WTC11 (cell line): ENCODE measurements at regions not wholly inside any gene's neighbourhood (a gene's known extent, or its start where the extent isn't known, plus 50 kb on each side); places are given as distances from the start of the nearest gene placed in this dataset.

Source experiments
- ATAC-seq: fragments of 200-7000 bp; cut with Tn5 transposase; 2 replicates; pipeline ENCODE4 v1.10.0; 2021; ENCODE audit warnings: mild to moderate bottlenecking, moderate library complexity
- CTCF ChIA-PET: fragments of 300-600 bp; sonication (Branson Sonifier 250); formaldehyde crosslinking; loops from one replicate; lab custom pipeline; 2021; ENCODE audit warnings: antibody characterized with exemption; lab: Charles Lee
- POLR2A ChIA-PET: fragments of 350-600 bp; sonication (Branson Sonifier 250); formaldehyde crosslinking; loops from one replicate; lab custom pipeline; 2021; ENCODE audit warnings: antibody characterized with exemption; lab: Charles Lee
- DNase-seq: peaks from one replicate; pipeline ENCODE4 v3.0.0; 2021; ENCODE audit warnings: low spot score
- H3K27ac Mint-ChIP-seq: 2 replicates; pipeline ENCODE4 v1.8.0; 2021; ENCODE audit warnings: mixed read lengths
- H3K27me3 Mint-ChIP-seq: 2 replicates; pipeline ENCODE4 v1.8.0; 2021; ENCODE audit warnings: low read depth, mild to moderate bottlenecking, moderate library complexity, mixed read lengths
- H3K36me3 Mint-ChIP-seq: 2 replicates; pipeline ENCODE4 v1.8.0; 2021; ENCODE audit warnings: mixed read lengths
- H3K4me1 Mint-ChIP-seq: 2 replicates; pipeline ENCODE4 v1.8.0; 2022; ENCODE audit warnings: mixed read lengths
- H3K4me3 Mint-ChIP-seq: 2 replicates; pipeline ENCODE4 v1.8.0; 2021; ENCODE audit warnings: mild to moderate bottlenecking, moderate library complexity, mixed read lengths
- H3K9me3 Mint-ChIP-seq: 2 replicates; pipeline ENCODE4 v1.8.0; 2021; ENCODE audit warnings: mixed read lengths
- ATF1 ChIP-seq: sonication (generic); formaldehyde crosslinking; IDR thresholded peaks from 2 replicates; pipeline ENCODE4 v1.8.1; 2023; ENCODE audit warnings: mild to moderate bottlenecking, moderate library complexity, missing genetic modification reagents
- CBFB ChIP-seq: sonication (generic); formaldehyde crosslinking; IDR thresholded peaks from 2 replicates; pipeline ENCODE4 v1.8.1; 2022; ENCODE audit warnings: mild to moderate bottlenecking, low read depth, missing genetic modification reagents
- CREM ChIP-seq: sonication (generic); formaldehyde crosslinking; IDR thresholded peaks from 2 replicates; pipeline ENCODE4 v1.8.1; 2022; ENCODE audit warnings: mild to moderate bottlenecking, missing genetic modification reagents, moderate library complexity
- EMX1 ChIP-seq: fragments of 250-450 bp; sonication (Bioruptor Pico); IDR thresholded peaks from 2 replicates; pipeline ENCODE4 v1.8.0; 2021; ENCODE audit warnings: mild to moderate bottlenecking
- FOXJ3 ChIP-seq: sonication (generic); formaldehyde crosslinking; IDR thresholded peaks from 2 replicates; pipeline ENCODE4 v1.9.0; 2021; ENCODE audit warnings: missing genetic modification reagents, mild to moderate bottlenecking, borderline replicate concordance
- GTF2I ChIP-seq: fragments of 250-450 bp; sonication (Bioruptor Pico); conservative IDR thresholded peaks from 2 replicates; pipeline ENCODE4 v1.4.0; 2021; ENCODE audit warnings: mild to moderate bottlenecking
- HMGA2 ChIP-seq: fragments of 250-450 bp; sonication (Bioruptor Pico); IDR thresholded peaks from 2 replicates; pipeline ENCODE4 v1.4.0; 2021; ENCODE audit warnings: mild to moderate bottlenecking, moderate library complexity
- IRF2 ChIP-seq: sonication (generic); formaldehyde crosslinking; IDR thresholded peaks from 2 replicates; pipeline ENCODE4 v1.8.0; 2022; ENCODE audit warnings: low read depth, missing genetic modification reagents, borderline replicate concordance
- JAZF1 ChIP-seq: fragments of 250-450 bp; sonication (Bioruptor Pico); IDR thresholded peaks from 2 replicates; pipeline ENCODE4 v1.9.0; 2021; ENCODE audit warnings: moderate library complexity, mild to moderate bottlenecking, inconsistent platforms
- NFYB ChIP-seq: sonication (generic); formaldehyde crosslinking; conservative IDR thresholded peaks from 2 replicates; pipeline ENCODE4 v1.8.0; 2022; ENCODE audit warnings: low read depth, missing genetic modification reagents
- OVOL2 ChIP-seq: fragments of 250-450 bp; sonication (Bioruptor Pico); IDR thresholded peaks from 2 replicates; pipeline ENCODE4 v1.9.0; 2021; ENCODE audit warnings: mild to moderate bottlenecking, borderline replicate concordance
- SMAD3 ChIP-seq: sonication (generic); formaldehyde crosslinking; IDR thresholded peaks from 2 replicates; pipeline ENCODE4 v1.8.0; 2022; ENCODE audit warnings: missing genetic modification reagents, mild to moderate bottlenecking, borderline replicate concordance
- TEAD4 ChIP-seq: sonication (generic); formaldehyde crosslinking; IDR thresholded peaks from 2 replicates; pipeline ENCODE4 v1.8.0; 2022; ENCODE audit warnings: mild to moderate bottlenecking, missing genetic modification reagents
- ZNF263 ChIP-seq: sonication (generic); formaldehyde crosslinking; IDR thresholded peaks from 2 replicates; pipeline ENCODE4 v1.8.1; 2022; ENCODE audit warnings: low read depth, mild to moderate bottlenecking, moderate library complexity, missing genetic modification reagents
- ZNF416 ChIP-seq: fragments of 250-450 bp; sonication (Bioruptor Pico); IDR thresholded peaks from 2 replicates; pipeline ENCODE4 v1.9.0; 2021; ENCODE audit warnings: mild to moderate bottlenecking, inconsistent platforms
- TF ChIP-seq, protein P1 (sequence below): sonication (generic); formaldehyde crosslinking; IDR thresholded peaks from 2 replicates; pipeline ENCODE4 v1.8.0; 2022; ENCODE audit warnings: mild to moderate bottlenecking, missing genetic modification reagents
- TF ChIP-seq, protein P2 (sequence below): sonication (generic); formaldehyde crosslinking; IDR thresholded peaks from 2 replicates; pipeline ENCODE4 v1.8.1; 2023; ENCODE audit warnings: mild to moderate bottlenecking, missing genetic modification reagents, moderate library complexity
- TF ChIP-seq, protein P3 (sequence below): sonication (generic); formaldehyde crosslinking; IDR thresholded peaks from 2 replicates; pipeline ENCODE4 v1.8.1; 2023; ENCODE audit warnings: mild to moderate bottlenecking, missing genetic modification reagents
- TF ChIP-seq, protein P4 (sequence below): sonication (generic); formaldehyde crosslinking; IDR thresholded peaks from 2 replicates; pipeline ENCODE4 v1.8.1; 2023; ENCODE audit warnings: mild to moderate bottlenecking, missing genetic modification reagents, moderate library complexity
- TF ChIP-seq, protein P5 (sequence below): sonication (generic); formaldehyde crosslinking; IDR thresholded peaks from 2 replicates; pipeline ENCODE4 v1.8.0; 2023; ENCODE audit warnings: missing genetic modification reagents
- TF ChIP-seq, protein P6 (sequence below): fragments of 250-450 bp; sonication (Bioruptor Pico); IDR thresholded peaks from 2 replicates; pipeline ENCODE4 v1.9.0; 2021; ENCODE audit warnings: mild to moderate bottlenecking
- TF ChIP-seq, protein P7 (sequence below): fragments of 250-450 bp; sonication (Bioruptor Pico); IDR thresholded peaks from 2 replicates; pipeline ENCODE4 v1.9.0; 2021; ENCODE audit warnings: moderate library complexity, mild to moderate bottlenecking, inconsistent platforms, borderline replicate concordance
- TF ChIP-seq, protein P8 (sequence below): sonication (generic); formaldehyde crosslinking; IDR thresholded peaks from 2 replicates; pipeline ENCODE4 v1.8.1; 2022; ENCODE audit warnings: mild to moderate bottlenecking, moderate library complexity, missing genetic modification reagents
- TF ChIP-seq, protein P9 (sequence below): fragments of 250-450 bp; sonication (Bioruptor Pico); IDR thresholded peaks from 2 replicates; pipeline ENCODE4 v1.9.0; 2021; ENCODE audit warnings: mild to moderate bottlenecking
- TF ChIP-seq, protein P10 (sequence below): fragments of 250-450 bp; sonication (Bioruptor Pico); IDR thresholded peaks from 2 replicates; pipeline ENCODE4 v1.8.0; 2021; ENCODE audit warnings: mild to moderate bottlenecking

DNA sequence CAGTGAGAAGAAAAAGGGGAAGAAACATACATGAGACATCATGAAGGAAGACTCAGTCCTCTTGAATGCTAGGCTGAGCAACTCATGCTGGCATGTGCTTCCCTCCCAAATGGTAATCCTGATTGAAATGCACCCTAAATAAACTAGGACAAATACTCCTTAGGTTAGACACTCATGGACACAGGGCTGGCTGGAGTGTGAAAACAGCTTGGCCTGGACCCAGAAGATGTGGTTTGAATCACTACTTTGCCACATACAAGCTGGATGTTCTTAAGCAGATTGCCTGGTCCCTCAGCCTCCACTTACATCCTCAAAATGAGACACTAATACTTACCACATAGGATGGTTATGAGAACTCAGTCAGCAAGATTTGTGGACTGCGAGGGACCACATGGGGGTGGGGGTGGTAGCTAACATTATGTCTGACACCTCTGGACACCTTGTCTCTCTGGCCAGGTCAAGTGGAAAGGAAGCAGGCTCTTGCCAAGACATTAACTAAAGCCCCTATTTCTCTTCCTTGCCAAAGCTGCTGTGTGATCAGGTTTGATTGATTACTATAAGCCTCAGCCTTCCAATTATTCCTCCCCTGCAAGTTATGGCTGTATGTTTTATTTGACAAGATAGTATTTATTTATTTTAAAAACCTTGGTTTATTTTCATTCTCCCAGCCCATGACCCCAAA is 138.9 kb upstream of the SLC7A14 start:
- no peak for ATAC-seq
- H3K27me3 Mint-ChIP-seq = no peaks in the 10 kb centered on the region

DNA sequence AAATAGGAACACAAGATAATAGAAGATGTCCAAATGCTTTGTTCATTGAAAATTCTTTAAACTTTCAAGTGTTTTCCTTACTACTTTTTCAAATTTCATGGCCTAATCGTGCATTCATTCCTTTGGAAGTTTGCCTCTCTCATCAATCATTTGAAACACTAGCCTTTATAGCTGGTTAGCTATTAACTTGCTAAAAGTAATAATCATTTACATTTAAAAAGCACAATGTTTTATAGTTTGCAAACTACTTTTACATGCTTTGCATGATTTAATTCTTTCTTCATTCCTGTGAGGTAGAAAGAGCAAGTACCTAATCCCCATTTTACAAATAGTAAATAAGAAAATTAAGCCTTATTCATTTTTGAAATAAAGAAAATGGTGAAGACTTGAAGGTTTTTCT is 137.4 kb upstream of the SLC7A14 start:
- H3K4me3 Mint-ChIP-seq = no peak overlapping the region
- no peak overlapping the region for H3K27ac Mint-ChIP-seq
- H3K27me3 Mint-ChIP-seq = no peaks in the 10 kb centered on the region
- H3K9me3 Mint-ChIP-seq = peaks cover 14% of the 10 kb centered on the region
- DNase-seq = no peak
- no peak for ATAC-seq
- no peaks in the 10 kb centered on the region for H3K36me3 Mint-ChIP-seq
- ChIA-PET CTCF (interaction anchor here (1.0 to 2.6 kb wide), 2 partner anchors 11 to 14 kb away, joined by 3 to 7 read pairs; no protein-coding TSS in a partner anchor), POLR2A (no interaction called here)
- peaks cover 5% of the 10 kb centered on the region for H3K4me1 Mint-ChIP-seq
- TF ChIP-seq, protein P1, sequence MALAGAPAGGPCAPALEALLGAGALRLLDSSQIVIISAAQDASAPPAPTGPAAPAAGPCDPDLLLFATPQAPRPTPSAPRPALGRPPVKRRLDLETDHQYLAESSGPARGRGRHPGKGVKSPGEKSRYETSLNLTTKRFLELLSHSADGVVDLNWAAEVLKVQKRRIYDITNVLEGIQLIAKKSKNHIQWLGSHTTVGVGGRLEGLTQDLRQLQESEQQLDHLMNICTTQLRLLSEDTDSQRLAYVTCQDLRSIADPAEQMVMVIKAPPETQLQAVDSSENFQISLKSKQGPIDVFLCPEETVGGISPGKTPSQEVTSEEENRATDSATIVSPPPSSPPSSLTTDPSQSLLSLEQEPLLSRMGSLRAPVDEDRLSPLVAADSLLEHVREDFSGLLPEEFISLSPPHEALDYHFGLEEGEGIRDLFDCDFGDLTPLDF = no peak
- TF ChIP-seq OVOL2 (no peak), FOXJ3 (CRISPR knock-in tag) (no peak), SMAD3 (CRISPR knock-in tag) (no peak)
- TF ChIP-seq, protein P2, sequence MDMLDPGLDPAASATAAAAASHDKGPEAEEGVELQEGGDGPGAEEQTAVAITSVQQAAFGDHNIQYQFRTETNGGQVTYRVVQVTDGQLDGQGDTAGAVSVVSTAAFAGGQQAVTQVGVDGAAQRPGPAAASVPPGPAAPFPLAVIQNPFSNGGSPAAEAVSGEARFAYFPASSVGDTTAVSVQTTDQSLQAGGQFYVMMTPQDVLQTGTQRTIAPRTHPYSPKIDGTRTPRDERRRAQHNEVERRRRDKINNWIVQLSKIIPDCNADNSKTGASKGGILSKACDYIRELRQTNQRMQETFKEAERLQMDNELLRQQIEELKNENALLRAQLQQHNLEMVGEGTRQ (CRISPR knock-in tag) = no peak
- TF ChIP-seq, protein P3, sequence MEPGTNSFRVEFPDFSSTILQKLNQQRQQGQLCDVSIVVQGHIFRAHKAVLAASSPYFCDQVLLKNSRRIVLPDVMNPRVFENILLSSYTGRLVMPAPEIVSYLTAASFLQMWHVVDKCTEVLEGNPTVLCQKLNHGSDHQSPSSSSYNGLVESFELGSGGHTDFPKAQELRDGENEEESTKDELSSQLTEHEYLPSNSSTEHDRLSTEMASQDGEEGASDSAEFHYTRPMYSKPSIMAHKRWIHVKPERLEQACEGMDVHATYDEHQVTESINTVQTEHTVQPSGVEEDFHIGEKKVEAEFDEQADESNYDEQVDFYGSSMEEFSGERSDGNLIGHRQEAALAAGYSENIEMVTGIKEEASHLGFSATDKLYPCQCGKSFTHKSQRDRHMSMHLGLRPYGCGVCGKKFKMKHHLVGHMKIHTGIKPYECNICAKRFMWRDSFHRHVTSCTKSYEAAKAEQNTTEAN = no peak
- TF ChIP-seq, protein P4, sequence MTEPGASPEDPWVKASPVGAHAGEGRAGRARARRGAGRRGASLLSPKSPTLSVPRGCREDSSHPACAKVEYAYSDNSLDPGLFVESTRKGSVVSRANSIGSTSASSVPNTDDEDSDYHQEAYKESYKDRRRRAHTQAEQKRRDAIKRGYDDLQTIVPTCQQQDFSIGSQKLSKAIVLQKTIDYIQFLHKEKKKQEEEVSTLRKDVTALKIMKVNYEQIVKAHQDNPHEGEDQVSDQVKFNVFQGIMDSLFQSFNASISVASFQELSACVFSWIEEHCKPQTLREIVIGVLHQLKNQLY (CRISPR knock-in tag) = no peak

More for the DNA sequence above, 138.9 kb upstream of the SLC7A14 start:
- no peak overlapping the region for H3K27ac Mint-ChIP-seq
- no peaks in the 10 kb centered on the region for H3K9me3 Mint-ChIP-seq
- POLR2A ChIA-PET = no interaction called here
- peaks cover 5% of the 10 kb centered on the region for H3K4me1 Mint-ChIP-seq
- TF ChIP-seq, protein P1 = no peak
- TF ChIP-seq EMX1 (CRISPR knock-in tag) = no peak
- no peak for TF ChIP-seq GTF2I (CRISPR knock-in tag)
- TF ChIP-seq, protein P5, sequence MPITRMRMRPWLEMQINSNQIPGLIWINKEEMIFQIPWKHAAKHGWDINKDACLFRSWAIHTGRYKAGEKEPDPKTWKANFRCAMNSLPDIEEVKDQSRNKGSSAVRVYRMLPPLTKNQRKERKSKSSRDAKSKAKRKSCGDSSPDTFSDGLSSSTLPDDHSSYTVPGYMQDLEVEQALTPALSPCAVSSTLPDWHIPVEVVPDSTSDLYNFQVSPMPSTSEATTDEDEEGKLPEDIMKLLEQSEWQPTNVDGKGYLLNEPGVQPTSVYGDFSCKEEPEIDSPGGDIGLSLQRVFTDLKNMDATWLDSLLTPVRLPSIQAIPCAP = no peak
- TF ChIP-seq, protein P6, sequence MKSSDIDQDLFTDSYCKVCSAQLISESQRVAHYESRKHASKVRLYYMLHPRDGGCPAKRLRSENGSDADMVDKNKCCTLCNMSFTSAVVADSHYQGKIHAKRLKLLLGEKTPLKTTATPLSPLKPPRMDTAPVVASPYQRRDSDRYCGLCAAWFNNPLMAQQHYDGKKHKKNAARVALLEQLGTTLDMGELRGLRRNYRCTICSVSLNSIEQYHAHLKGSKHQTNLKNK (CRISPR knock-in tag) = no peak
- TF ChIP-seq ZNF416 (CRISPR knock-in tag) = no peak
- no peak for TF ChIP-seq ATF1
- TF ChIP-seq IRF2 = no peak
- TF ChIP-seq, protein P7, sequence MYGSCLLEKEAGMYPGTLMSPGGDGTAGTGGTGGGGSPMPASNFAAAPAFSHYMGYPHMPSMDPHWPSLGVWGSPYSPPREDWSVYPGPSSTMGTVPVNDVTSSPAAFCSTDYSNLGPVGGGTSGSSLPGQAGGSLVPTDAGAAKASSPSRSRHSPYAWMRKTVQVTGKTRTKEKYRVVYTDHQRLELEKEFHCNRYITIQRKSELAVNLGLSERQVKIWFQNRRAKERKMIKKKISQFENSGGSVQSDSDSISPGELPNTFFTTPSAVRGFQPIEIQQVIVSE (CRISPR knock-in tag) = no peak
- no peak for TF ChIP-seq JAZF1 (CRISPR knock-in tag)
- TF ChIP-seq, protein P8, sequence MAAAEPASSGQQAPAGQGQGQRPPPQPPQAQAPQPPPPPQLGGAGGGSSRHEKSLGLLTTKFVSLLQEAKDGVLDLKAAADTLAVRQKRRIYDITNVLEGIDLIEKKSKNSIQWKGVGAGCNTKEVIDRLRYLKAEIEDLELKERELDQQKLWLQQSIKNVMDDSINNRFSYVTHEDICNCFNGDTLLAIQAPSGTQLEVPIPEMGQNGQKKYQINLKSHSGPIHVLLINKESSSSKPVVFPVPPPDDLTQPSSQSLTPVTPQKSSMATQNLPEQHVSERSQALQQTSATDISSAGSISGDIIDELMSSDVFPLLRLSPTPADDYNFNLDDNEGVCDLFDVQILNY = no peak
- TF ChIP-seq NFYB (CRISPR knock-in tag) = no peak
- no peak for TF ChIP-seq TEAD4 (CRISPR knock-in tag)
- TF ChIP-seq, protein P9, sequence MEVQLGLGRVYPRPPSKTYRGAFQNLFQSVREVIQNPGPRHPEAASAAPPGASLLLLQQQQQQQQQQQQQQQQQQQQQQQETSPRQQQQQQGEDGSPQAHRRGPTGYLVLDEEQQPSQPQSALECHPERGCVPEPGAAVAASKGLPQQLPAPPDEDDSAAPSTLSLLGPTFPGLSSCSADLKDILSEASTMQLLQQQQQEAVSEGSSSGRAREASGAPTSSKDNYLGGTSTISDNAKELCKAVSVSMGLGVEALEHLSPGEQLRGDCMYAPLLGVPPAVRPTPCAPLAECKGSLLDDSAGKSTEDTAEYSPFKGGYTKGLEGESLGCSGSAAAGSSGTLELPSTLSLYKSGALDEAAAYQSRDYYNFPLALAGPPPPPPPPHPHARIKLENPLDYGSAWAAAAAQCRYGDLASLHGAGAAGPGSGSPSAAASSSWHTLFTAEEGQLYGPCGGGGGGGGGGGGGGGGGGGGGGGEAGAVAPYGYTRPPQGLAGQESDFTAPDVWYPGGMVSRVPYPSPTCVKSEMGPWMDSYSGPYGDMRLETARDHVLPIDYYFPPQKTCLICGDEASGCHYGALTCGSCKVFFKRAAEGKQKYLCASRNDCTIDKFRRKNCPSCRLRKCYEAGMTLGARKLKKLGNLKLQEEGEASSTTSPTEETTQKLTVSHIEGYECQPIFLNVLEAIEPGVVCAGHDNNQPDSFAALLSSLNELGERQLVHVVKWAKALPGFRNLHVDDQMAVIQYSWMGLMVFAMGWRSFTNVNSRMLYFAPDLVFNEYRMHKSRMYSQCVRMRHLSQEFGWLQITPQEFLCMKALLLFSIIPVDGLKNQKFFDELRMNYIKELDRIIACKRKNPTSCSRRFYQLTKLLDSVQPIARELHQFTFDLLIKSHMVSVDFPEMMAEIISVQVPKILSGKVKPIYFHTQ = no peak
- no peak for TF ChIP-seq ZNF263 (CRISPR knock-in tag)
- TF ChIP-seq CREM = no peak
- TF ChIP-seq CBFB (CRISPR knock-in tag) = no peak
- TF ChIP-seq, protein P10, sequence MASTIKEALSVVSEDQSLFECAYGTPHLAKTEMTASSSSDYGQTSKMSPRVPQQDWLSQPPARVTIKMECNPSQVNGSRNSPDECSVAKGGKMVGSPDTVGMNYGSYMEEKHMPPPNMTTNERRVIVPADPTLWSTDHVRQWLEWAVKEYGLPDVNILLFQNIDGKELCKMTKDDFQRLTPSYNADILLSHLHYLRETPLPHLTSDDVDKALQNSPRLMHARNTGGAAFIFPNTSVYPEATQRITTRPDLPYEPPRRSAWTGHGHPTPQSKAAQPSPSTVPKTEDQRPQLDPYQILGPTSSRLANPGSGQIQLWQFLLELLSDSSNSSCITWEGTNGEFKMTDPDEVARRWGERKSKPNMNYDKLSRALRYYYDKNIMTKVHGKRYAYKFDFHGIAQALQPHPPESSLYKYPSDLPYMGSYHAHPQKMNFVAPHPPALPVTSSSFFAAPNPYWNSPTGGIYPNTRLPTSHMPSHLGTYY (CRISPR knock-in tag) = no peak
- TF ChIP-seq HMGA2 = no peak
- TF ChIP-seq, all 79 proteins: peak for 0
- no peaks in the 10 kb centered on the region for H3K36me3 Mint-ChIP-seq
- CTCF ChIA-PET = interaction anchor here (2.6 kb wide), 1 partner anchor 9 kb away, joined by 7 read pairs; no protein-coding TSS in a partner anchor
- no peak overlapping the region for H3K4me3 Mint-ChIP-seq
- DNase-seq = no peak
